ENCODE measurements at regions not wholly inside any gene's neighbourhood (a gene's known extent, or its start where the extent isn't known, plus 50 kb on each side); places are given as distances from the start of the nearest gene placed in this dataset.

- FAIRE-seq (no peak), DNase-seq (ENCODE audit: low spot score) (no peak)
Measured at GRCh38 chr18:28904789-28905364, 727.9 kb upstream of the CDH2 start.

- DNase-seq (ENCODE audit: low spot score) (no peak), FAIRE-seq (no peak)
Measured at GRCh38 chr18:28903306-28903705, 726.4 kb upstream of the CDH2 start.

DNA sequence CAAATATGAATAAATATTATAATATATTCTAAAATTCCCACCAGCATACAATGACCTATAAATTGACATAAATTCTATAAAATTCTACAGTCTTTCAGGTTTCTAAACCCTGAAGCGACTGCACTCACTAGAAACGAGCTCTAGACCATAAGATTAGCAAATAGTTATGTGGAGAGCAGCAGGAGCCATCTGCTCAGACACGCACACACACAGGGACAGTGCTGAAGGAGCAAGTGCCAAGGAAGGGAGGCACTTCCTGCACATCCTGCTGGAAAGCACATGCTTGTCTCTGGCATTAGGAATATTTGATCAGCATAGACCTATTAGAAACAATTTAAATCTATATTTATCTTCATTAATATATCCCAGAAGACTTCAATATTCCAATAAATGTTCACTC, 713.9 kb upstream of the CDH2 start:
- FAIRE-seq: no peak
- DNase-seq (ENCODE audit: low spot score): no peak

DNA sequence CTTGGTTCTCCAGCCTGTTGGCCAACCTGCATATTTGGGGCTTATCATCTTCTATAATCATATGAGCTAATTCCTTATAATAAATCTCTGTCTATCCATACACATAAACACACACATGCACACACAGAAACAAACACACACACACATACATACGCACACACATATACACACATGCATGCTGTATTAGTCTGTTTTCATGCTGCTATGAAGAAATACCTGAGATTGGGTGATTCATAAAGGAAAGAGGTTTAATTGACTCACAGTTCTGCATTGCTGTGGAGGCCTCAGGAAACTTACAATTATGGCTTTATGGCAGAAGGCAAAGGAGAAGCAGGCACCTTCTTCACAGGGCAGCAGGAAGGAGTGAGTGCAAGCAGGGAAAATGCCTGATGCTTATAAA, 707.4 kb upstream of the CDH2 start:
- no peak for DNase-seq (ENCODE audit: low spot score)
- FAIRE-seq: no peak

- DNase-seq (ENCODE audit: low spot score): no peak
- no peak for FAIRE-seq
Measured at GRCh38 chr18:28880856-28881255, 703.9 kb upstream of the CDH2 start.

DNA sequence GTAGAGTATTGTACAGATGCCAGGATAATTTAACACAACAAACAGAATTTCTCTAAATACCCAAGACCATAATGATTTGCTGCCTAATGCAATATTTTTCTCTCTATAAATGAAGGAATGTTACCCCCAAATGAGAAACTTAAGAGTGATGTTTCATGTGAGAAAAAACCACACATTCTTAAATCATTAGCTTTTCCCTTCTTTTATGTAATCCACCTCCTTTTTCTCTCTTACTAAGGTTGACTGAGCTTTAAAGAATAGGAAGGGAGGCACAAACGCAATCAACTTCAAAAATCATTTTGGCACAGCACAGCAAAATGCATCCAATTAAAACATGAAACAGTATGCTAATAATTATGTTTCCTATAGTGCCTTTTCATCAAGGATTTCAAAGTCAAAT, 698.1 kb upstream of the CDH2 start:
- DNase-seq (ENCODE audit: low spot score): no peak

DNA sequence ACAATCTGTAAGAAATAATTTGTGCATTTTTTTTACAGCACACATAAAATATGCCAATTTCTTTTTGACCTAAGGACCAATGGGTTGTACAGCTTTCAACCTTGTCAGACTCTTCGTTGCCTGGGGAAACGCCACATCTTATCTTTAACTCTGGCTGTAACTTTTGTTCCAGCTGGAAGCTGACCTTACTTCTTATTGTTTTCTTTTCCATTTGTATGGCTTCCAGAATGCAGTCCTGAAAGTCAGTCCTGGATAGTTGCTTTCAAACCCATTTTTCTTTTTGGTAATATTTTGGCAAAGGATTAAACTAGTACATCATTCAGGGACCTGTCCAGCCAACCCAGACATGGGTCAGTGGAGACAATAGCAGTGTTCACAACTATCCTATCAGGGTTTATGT, 686.5 kb upstream of the CDH2 start:
- FAIRE-seq: no peak
- DNase-seq (ENCODE audit: low spot score): no peak

More for the DNA sequence above, 698.1 kb upstream of the CDH2 start:
- no peak for FAIRE-seq

- FAIRE-seq: no peak
- DNase-seq (ENCODE audit: low spot score): no peak
Measured at GRCh38 chr18:28858248-28858647, 681.3 kb upstream of the CDH2 start.

DNA sequence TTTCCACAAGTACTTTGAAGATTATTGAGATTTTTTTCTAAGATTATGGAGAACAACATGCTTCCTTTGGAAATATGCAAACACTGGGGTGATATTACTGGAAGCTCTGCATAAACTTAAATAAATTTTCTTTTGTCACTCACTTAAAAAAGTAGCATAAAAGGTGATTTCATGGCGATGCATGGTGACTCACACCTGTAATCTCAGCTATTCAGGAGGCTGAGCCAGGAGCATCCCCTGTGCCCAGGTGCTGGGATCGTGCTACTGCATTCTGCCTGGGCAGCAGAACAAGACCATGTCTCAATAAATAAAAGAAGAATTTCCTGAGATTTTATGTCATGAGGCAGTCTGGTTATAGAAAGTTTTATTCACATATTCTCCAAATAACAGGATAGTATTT, 679.1 kb upstream of the CDH2 start:
- FAIRE-seq (no peak), DNase-seq (ENCODE audit: low spot score) (no peak)

DNA sequence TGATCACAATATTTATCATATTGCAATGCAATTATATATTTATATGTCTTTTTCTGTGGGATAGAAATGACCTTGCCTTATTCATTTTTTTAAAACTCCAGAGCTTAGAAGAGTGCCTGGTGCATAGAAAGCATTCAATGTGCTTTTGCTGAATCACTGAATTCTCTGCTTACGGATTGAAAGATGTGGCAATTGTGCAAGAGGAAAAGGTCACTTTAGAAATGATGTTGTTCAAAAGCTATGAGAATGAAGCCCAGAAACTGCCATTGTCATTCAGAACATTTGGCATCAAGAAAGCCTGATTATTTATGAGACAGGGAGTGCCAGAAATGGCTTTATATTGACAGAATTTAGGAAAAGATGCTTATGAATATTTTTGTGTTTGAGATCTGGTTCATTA, 678.6 kb upstream of the CDH2 start:
- DNase-seq (ENCODE audit: low spot score) (no peak), FAIRE-seq (no peak)

GRCh38 chr18:28854964-28855363, 678.0 kb upstream of the CDH2 start:
- DNase-seq (ENCODE audit: low spot score): no peak

GRCh38 chr18:28846958-28847357, 670.0 kb upstream of the CDH2 start:
- DNase-seq (ENCODE audit: low spot score) (no peak), FAIRE-seq (no peak)

More at GRCh38 chr18:28854964-28855363, 678.0 kb upstream of the CDH2 start:
- no peak for FAIRE-seq

DNA sequence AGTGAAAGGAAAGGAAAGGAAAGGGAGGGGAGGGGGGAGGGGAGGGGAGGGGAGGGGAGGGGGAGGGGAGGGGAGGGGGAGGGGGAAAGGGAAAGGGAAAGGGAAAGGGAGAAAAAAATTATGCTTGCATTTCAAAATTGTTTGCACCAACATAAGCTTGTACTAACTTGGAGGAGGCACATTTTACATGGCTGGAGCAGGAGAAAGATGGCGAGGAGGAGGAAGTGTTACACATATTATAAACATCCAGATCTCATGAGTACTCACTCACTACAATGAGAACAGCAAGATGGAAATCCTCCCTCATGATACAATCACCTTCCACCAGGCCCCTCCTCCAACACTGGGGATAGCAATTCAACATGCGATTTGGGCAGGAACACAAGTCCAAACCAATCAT, 660.2 kb upstream of the CDH2 start:
- DNase-seq (ENCODE audit: low spot score): no peak
- FAIRE-seq: no peak

- no peak for DNase-seq (ENCODE audit: low spot score)
- FAIRE-seq: no peak
Measured at GRCh38 chr18:28834889-28835288, 658.0 kb upstream of the CDH2 start.

DNA sequence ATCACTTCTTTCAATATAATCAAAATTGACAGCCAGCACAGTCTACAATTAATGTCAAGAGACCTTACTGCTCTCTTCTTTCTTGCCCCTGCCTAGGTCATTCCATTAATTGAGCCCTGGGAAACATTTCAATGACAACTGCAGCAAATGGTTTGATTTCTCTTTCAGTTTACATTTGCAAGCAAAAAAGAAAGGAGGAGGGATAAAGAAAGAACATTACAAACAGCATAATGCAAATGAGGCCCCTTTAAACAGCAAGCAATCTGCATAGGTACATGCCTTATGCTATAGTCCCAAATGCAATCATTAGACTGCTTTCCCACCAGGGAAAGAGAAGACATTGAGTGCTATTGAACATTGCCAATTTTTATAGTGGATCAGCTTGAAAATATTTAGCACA, 655.0 kb upstream of the CDH2 start:
- FAIRE-seq (no peak), DNase-seq (ENCODE audit: low spot score) (no peak)

DNA sequence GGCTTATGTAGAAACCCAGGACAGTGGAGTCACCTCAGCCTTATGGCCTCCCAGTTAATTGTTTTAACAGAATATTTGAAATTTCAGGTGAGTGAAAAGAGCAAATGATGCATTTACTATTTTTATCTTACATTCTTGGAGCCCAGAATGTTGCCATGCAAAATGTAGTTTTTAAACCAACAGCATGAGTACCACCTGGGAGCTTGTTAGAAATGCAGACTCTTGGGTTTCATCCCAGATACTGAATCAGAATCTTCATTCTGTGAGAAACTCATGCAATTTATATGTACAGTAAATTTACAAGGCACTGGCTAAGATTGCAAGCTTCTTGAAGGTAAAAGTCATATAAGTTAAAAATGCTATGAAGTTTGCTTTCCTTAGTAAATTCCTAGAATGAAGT, 654.5 kb upstream of the CDH2 start:
- no peak for FAIRE-seq
- DNase-seq (ENCODE audit: low spot score): no peak

- FAIRE-seq: no peak
- DNase-seq (ENCODE audit: low spot score): no peak
Measured at GRCh38 chr18:28826107-28826506, 649.2 kb upstream of the CDH2 start.

- FAIRE-seq: no peak
- no peak for DNase-seq (ENCODE audit: low spot score)
Measured at GRCh38 chr18:28824183-28824574, 647.2 kb upstream of the CDH2 start.

DNA sequence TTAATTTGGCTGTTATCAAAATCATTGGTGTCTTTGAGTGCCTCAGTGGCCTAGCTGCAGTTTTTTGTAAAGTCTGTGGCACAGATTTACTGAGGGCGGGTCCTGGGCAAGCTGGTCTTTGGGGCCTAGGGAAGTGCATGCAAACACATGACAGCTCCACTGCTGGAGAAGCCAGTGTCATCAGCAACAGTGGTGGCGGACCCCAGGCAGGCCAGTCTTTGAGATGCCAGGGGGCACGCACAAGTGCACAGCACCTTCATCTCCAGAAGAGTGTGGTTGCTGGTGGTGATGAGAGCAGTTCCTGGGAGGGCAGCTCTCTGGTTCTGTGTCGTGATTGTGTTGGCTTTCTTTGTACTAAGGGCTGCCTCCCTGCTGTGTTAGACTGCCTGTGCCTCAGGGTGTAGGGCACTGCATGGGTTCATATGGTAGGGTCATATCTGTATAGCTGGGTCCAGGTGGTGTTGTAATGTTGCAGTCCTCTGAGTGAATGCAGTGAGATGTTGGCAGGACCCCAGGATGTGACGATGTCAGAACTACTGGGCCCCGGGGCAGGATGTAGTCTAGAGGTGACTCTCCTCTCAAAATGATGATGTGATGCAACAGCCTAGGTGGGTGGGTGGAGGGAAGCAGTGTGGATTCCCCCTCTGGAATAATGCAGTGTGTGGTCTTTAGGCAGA, 646.7 kb upstream of the CDH2 start:
- DNase-seq (ENCODE audit: low spot score) (no peak), FAIRE-seq (no peak)

- no peak for FAIRE-seq
- no peak for DNase-seq (ENCODE audit: low spot score)
Measured at GRCh38 chr18:28820353-28820752, 643.4 kb upstream of the CDH2 start.

DNA sequence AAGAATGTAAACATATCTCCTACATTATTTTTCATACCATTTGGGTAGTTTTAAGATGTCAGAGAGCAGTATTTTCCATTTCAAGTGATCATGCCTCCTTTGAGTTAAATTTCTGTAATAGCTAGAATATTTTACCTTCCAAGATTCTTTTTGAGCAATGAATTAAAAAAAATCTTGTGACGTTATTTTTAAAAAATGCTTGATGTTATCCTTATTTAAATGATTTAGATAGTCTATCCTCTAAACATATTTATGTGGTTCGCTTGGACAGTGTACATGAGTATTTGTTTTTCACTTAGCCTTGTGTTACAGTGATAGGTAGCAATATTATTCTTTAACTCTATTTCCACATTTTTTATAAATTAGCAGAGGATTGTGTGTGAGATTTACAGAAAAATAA, 639.2 kb upstream of the CDH2 start:
- DNase-seq (ENCODE audit: low spot score) (no peak), FAIRE-seq (no peak)

DNA sequence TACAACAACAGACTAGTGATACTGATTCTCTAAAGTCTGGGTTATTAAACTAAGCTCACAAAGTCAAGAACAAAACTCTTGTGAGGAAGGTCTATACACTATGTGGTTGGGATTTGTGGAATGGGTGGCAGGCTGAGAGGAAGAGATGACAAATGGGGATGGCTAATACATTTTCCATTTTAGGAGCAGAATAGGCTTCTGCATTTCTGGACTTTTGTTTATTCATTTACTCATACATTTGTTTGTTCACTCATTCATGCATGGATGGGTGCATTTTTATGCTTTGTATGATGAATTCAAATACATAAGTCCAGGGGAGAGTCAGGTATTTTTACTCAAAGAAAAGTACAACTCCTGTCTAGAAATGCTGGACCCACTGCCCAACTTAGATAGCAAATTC, 637.4 kb upstream of the CDH2 start:
- DNase-seq (ENCODE audit: low spot score) (no peak), FAIRE-seq (no peak)

DNA sequence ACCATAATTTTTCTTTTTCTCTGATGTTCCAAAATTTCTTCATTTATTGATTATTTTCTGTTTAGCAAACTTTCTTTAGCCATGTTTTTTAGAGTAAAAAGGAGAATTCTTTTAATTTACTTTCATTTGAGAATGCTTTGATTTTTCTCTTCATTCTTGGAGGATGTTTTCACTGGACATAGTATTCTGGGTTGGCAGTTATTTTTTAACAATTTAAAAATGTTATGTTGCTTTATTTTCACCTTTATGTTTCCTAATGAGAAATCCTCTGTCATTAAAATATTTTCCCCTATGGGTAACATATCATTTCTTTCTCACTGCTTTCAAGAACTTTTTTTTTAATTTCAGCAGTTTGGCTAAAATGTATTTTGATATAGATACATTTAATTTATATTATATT, 631.4 kb upstream of the CDH2 start:
- no peak for FAIRE-seq
- DNase-seq (ENCODE audit: low spot score): no peak

DNA sequence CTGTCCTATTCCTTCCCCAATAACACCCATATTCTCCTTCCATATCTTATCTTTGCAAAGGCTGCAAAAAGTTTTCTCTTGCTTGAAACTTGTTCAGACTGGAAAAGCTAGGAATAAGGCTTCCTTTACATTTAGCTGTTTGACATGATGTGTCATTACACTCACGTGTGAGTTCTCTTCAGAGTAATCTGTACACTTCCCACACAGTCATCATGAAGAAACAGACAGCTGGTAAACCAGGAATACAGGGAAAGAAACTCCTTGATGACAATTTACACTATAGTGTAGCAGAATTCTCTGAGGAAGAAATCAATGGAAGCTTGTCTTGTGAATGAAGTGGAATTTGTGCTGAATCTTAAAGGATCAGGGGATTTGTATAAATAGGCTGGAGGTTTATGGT, 628.6 kb upstream of the CDH2 start:
- DNase-seq (ENCODE audit: low spot score): no peak
- no peak for FAIRE-seq

All from urothelium cell line (cell line).